Activated B cell treated with CpG ODN at 0.5 μM for 24 hours (primary cell): ENCODE measurements at regions not wholly inside any gene's neighbourhood (a gene's known extent, or its start where the extent isn't known, plus 50 kb on each side); places are given as distances from the start of the nearest gene placed in this dataset.

Source experiments
- ATAC-seq: fragments of 200-7000 bp; cut with Tn5 transposase; one replicate; pipeline ENCODE4 v1.10.0; 2021; ENCODE audit warnings: low read depth, mild to moderate bottlenecking, moderate library complexity
- CTCF ChIA-PET: fragments of 350-600 bp; sonication (Branson Sonifier 250); formaldehyde crosslinking; loops from one replicate; lab custom pipeline; 2021; ENCODE audit warnings: antibody characterized with exemption; lab: Charles Lee
- POLR2A ChIA-PET: fragments of 350-600 bp; sonication (Branson Sonifier 250); formaldehyde crosslinking; loops from one replicate; lab custom pipeline; 2021; ENCODE audit warnings: antibody characterized with exemption; lab: Charles Lee
- DNase-seq: peaks from one replicate; pipeline ENCODE4 v3.0.0; 2022
- H3K27ac Mint-ChIP-seq: one replicate; pipeline ENCODE4 v1.8.0; 2020; ENCODE audit warnings: mixed read lengths
- H3K27me3 Mint-ChIP-seq: one replicate; pipeline ENCODE4 v1.8.0; 2021; ENCODE audit warnings: mixed read lengths
- H3K36me3 Mint-ChIP-seq: one replicate; pipeline ENCODE4 v1.8.0; 2021; ENCODE audit warnings: low read depth, mixed read lengths
- H3K4me1 Mint-ChIP-seq: one replicate; pipeline ENCODE4 v1.8.0; 2021; ENCODE audit warnings: mixed read lengths
- H3K4me3 Mint-ChIP-seq: one replicate; pipeline ENCODE4 v1.8.0; 2020; ENCODE audit warnings: mild to moderate bottlenecking, mixed read lengths
- H3K9me3 Mint-ChIP-seq: one replicate; pipeline ENCODE4 v1.8.0; 2020; ENCODE audit warnings: mixed read lengths
- intact Hi-C: fragments of 100-400 bp; cut with micrococcal nuclease; formaldehyde crosslinking; loops from one replicate; pipeline ENCODE4 v1.15.1; 2024
- TF ChIP-seq, protein P1 (sequence below): fragments of 200-600 bp; IDR thresholded peaks from one replicate; pipeline ENCODE4 v1.8.0; 2022; ENCODE audit warnings: antibody characterized with exemption, mild to moderate bottlenecking

DNA sequence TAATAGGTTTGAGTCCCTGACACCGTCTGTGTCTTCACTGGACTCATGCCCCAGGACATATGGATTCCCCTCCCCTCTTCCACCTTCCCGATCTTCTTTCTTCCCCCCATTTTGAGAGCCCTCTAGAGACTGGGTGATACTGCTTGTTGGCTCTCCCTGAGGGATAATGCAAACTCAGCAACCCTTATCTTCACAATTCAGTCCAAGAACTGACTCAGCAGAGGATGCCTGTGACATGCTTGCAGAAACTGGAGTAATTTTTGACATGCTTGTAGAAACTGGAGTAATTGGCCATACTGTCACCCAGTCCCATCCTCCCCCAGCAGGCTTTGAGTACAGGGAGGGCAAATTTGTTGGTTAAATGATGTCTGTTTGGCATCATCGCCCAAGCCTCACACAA lies 127.6 kb upstream of the CTTNBP2NL start:
- intact Hi-C loops, result no loop called here
- H3K27me3 Mint-ChIP-seq, result peaks cover 16% of the 10 kb centered on the region
- TF ChIP-seq, protein P1, sequence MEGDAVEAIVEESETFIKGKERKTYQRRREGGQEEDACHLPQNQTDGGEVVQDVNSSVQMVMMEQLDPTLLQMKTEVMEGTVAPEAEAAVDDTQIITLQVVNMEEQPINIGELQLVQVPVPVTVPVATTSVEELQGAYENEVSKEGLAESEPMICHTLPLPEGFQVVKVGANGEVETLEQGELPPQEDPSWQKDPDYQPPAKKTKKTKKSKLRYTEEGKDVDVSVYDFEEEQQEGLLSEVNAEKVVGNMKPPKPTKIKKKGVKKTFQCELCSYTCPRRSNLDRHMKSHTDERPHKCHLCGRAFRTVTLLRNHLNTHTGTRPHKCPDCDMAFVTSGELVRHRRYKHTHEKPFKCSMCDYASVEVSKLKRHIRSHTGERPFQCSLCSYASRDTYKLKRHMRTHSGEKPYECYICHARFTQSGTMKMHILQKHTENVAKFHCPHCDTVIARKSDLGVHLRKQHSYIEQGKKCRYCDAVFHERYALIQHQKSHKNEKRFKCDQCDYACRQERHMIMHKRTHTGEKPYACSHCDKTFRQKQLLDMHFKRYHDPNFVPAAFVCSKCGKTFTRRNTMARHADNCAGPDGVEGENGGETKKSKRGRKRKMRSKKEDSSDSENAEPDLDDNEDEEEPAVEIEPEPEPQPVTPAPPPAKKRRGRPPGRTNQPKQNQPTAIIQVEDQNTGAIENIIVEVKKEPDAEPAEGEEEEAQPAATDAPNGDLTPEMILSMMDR, result no peak
- H3K27ac Mint-ChIP-seq, result no peak overlapping the region
- H3K36me3 Mint-ChIP-seq, result no peaks in the 10 kb centered on the region
- DNase-seq (no peak), ATAC-seq (no peak)
- no peaks in the 10 kb centered on the region for H3K4me1 Mint-ChIP-seq
- ChIA-PET CTCF (no interaction called here), POLR2A (no interaction called here)
- H3K4me3 Mint-ChIP-seq, result no peak overlapping the region
- peaks cover 2% of the 10 kb centered on the region for H3K9me3 Mint-ChIP-seq

DNA sequence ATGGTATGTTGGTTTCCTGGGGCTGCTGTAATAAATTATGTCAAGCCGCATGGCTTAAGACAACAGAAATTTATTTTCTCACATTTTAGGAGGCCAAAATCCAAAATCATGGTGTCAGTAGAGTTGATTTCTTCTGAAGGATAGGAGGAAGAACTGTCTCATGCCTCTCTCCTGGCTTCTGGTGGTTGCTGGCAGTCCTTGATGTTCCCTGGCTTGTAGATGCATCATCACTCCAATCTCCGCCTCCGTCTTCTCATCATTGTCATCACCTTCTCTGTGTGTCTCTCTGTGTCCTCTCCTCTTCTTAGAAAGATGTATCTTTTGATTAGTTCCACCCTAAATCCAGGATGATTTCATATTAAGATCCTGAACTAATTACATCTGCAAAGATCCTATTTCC lies 124.7 kb upstream of the CTTNBP2NL start:
- Mint-ChIP-seq H3K36me3 (peaks cover 2% of the 10 kb centered on the region), H3K9me3 (peaks cover 8% of the 10 kb centered on the region), H3K27ac (no peak overlapping the region), H3K27me3 (peaks cover 17% of the 10 kb centered on the region), H3K4me3 (no peak overlapping the region), H3K4me1 (no peaks in the 10 kb centered on the region)
- TF ChIP-seq, protein P1, result no peak
- DNase-seq (no peak), ATAC-seq (no peak)
- CTCF ChIA-PET, result no interaction called here
- POLR2A ChIA-PET, result no interaction called here
- intact Hi-C loops, result no loop called here

DNA sequence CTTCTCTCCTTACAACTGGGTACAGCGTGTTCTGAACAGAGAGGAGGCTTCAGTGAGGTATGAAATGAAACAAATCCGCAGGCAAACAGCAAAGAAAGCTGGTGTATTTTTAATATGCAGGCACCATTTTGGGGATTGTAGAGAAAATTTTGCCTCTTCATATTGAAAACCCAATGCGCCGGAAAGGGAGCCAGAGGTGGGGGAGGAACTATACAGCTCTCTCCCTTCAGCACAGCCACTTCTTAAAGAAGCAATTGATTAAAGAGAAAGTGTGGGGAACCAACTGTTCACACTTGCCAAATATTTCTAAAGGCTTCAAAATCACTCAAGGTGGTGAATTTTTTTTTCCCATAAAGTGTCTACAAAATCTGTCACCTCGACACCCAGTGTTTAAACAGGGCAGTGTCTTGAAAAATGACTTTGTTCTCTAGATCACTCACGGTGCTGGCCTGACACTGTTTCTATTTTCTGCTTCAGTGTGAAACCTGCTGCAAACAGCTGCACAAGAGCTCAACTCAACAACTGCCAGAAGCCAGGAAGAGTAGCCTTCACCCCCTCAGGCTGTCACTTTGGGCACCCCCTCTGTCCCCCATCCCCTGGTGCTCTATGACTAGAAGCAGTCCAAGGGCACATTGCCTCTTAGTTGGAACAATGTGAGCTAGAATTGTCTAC lies 123.8 kb upstream of the CTTNBP2NL start:
- no peak for DNase-seq
- Mint-ChIP-seq H3K4me1 (no peaks in the 10 kb centered on the region), H3K9me3 (peaks cover 8% of the 10 kb centered on the region), H3K27me3 (peaks cover 17% of the 10 kb centered on the region), H3K27ac (no peak overlapping the region), H3K36me3 (peaks cover 2% of the 10 kb centered on the region), H3K4me3 (no peak overlapping the region)
- ATAC-seq, result no peak
- ChIA-PET CTCF (no interaction called here), POLR2A (no interaction called here)
- intact Hi-C loops, result no loop called here
- TF ChIP-seq, protein P1, result no peak

DNA sequence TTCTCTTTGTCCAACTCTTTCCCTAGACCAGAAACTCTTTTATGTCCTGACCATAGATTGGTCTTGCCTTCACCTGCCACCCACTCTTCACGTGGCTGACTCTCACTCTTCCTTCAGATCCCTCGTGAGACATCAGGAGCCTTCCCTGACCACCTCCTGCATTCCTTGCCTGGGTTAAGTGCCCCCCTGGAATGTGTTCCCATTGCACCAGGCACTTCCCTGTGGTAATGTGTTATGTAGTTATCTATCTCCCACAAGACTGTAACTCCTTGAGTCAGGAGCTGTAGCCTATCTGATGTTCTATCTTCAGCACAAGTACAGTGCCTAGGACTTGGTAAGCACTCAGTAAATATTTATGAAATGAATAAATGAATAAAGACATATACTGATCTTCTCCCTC lies 111.2 kb upstream of the CTTNBP2NL start:
- Mint-ChIP-seq H3K27me3 (peaks cover 20% of the 10 kb centered on the region), H3K9me3 (no peaks in the 10 kb centered on the region), H3K4me3 (no peak overlapping the region), H3K36me3 (no peaks in the 10 kb centered on the region), H3K4me1 (no peaks in the 10 kb centered on the region), H3K27ac (no peak overlapping the region)
- CTCF ChIA-PET, result no interaction called here
- no peak for DNase-seq
- POLR2A ChIA-PET, result no interaction called here
- ATAC-seq, result no peak
- TF ChIP-seq, protein P1, result no peak
- intact Hi-C loops, result no loop called here

DNA sequence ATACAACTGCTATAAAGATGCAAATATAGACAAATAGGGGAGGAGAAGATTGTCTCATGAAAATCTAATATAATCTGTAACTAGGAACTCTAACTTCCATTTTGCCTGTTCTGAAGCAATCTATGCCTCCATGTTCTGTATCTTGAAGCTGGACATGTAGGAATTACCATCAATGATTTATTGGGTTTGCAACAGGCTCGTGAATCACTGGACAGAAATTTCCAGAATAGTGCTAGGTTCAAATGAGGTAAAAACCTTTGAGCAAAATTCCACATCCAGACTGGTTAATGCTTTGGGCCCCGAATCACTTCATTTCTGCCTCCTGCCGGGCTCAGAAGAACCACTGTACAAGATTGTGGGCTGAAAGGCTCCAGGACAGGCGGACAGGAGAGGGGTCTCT lies 110.7 kb upstream of the CTTNBP2NL start:
- DNase-seq (no peak), ATAC-seq (no peak)
- Mint-ChIP-seq H3K4me1 (no peaks in the 10 kb centered on the region), H3K27ac (no peak overlapping the region), H3K36me3 (no peaks in the 10 kb centered on the region), H3K9me3 (no peaks in the 10 kb centered on the region), H3K4me3 (no peak overlapping the region), H3K27me3 (peaks cover 20% of the 10 kb centered on the region)
- TF ChIP-seq, protein P1, result no peak
- intact Hi-C loops, result no loop called here
- POLR2A ChIA-PET, result no interaction called here
- CTCF ChIA-PET, result no interaction called here
